Activated CD4-positive, alpha-beta T cell treated with anti-CD3 and anti-CD28 coated beads, Interleukin-2, Interleukin-4, amounts not matched to agents 100 ng/mL and 50 ng/mL, durations not matched to agents 16 hours and 8 hours (primary cell): ENCODE measurements at regions not wholly inside any gene's neighbourhood (a gene's known extent, or its start where the extent isn't known, plus 50 kb on each side); places are given as distances from the start of the nearest gene placed in this dataset.
"Not testable (repeated sequence)": the region's sequence is repeated elsewhere in the genome, so short reads cannot be mapped to it uniquely, and the experiment has no call there.

ENCODE experiments used
- DNase-seq: peaks from one replicate; pipeline ENCODE4 v3.0.0-alpha.2; 2020; ENCODE audit warnings: low spot score

- not testable (repeated sequence) for DNase-seq
Measured at GRCh38 chr21:13820286-13820685, 210.7 kb downstream of the POTED start.

- not testable (repeated sequence) for DNase-seq
Measured at GRCh38 chr21:13812191-13812590, 202.6 kb downstream of the POTED start.

GRCh38 chr21:13810559-13810958 lies 201.0 kb downstream of the POTED start:
- DNase-seq, result not testable (repeated sequence)

GRCh38 chr21:13806444-13806843 lies 196.9 kb downstream of the POTED start:
- DNase-seq, result not testable (repeated sequence)

- not testable (repeated sequence) for DNase-seq
Measured at GRCh38 chr21:13802757-13803156, 193.2 kb downstream of the POTED start.
